ENCODE measurements at regions not wholly inside any gene's neighbourhood (a gene's known extent, or its start where the extent isn't known, plus 50 kb on each side); places are given as distances from the start of the nearest gene placed in this dataset.

- H3K4me3 ChIP-seq (ENCODE audit: low read length): no peak overlapping the region
- H3K4me2 ChIP-seq (ENCODE audit: low read length): no peak overlapping the region
- no peaks in the 10 kb centered on the region for H4K20me1 ChIP-seq (ENCODE audit: insufficient read depth, low read length)
- TF ChIP-seq CTCF (IDR thresholded peaks at IDR 0.05; ENCODE audit: low read depth, low read length): no peak
- no peak for TF ChIP-seq EZH2phosphoT487 (IDR thresholded peaks at IDR 0.05; ENCODE audit: low read depth)
- peaks cover 37% of the 10 kb centered on the region for H3K27me3 ChIP-seq (ENCODE audit: low read depth, low read length)
- H3K36me3 ChIP-seq (replicated peaks; ENCODE audit: low read depth, low read length): no peaks in the 10 kb centered on the region
- H2AFZ ChIP-seq (ENCODE audit: low read depth, low read length): no peak overlapping the region
- no peak overlapping the region for H3K9ac ChIP-seq (ENCODE audit: low read length)
- no peaks in the 10 kb centered on the region for H3K4me1 ChIP-seq (ENCODE audit: low read length)
- no peaks in the 10 kb centered on the region for H3K9me3 ChIP-seq (ENCODE audit: insufficient read depth, low read length)
- H3K79me2 ChIP-seq (ENCODE audit: low read length): no peaks in the 10 kb centered on the region
- H3K27ac ChIP-seq (ENCODE audit: low read length): no peak overlapping the region
Observed at GRCh38 chr11:128045094-128045725, 542.1 kb downstream of the ETS1 start.

GRCh38 chr11:128042290-128042751 is 545.0 kb downstream of the ETS1 start:
- H3K36me3 ChIP-seq (replicated peaks; ENCODE audit: low read depth, low read length): no peaks in the 10 kb centered on the region
- no peaks in the 10 kb centered on the region for H4K20me1 ChIP-seq (ENCODE audit: insufficient read depth, low read length)
- TF ChIP-seq CTCF (IDR thresholded peaks at IDR 0.05; ENCODE audit: low read depth, low read length): no peak
- H3K9me3 ChIP-seq (ENCODE audit: insufficient read depth, low read length): no peaks in the 10 kb centered on the region
- H3K4me1 ChIP-seq (ENCODE audit: low read length): no peaks in the 10 kb centered on the region
- H3K27ac ChIP-seq (ENCODE audit: low read length): no peak overlapping the region
- H3K4me2 ChIP-seq (ENCODE audit: low read length): no peak overlapping the region
- H3K27me3 ChIP-seq (ENCODE audit: low read depth, low read length): peaks cover 37% of the 10 kb centered on the region
- H3K4me3 ChIP-seq (ENCODE audit: low read length): no peak overlapping the region
- H3K79me2 ChIP-seq (ENCODE audit: low read length): no peaks in the 10 kb centered on the region
- no peak overlapping the region for H2AFZ ChIP-seq (ENCODE audit: low read depth, low read length)
- H3K9ac ChIP-seq (ENCODE audit: low read length): no peak overlapping the region

- Histone ChIP-seq H3K4me1 (ENCODE audit: low read length) (no peaks in the 10 kb centered on the region), H3K4me2 (ENCODE audit: low read length) (no peak overlapping the region), H4K20me1 (ENCODE audit: insufficient read depth, low read length) (no peaks in the 10 kb centered on the region), H3K36me3 (replicated peaks; ENCODE audit: low read depth, low read length) (no peaks in the 10 kb centered on the region), H2AFZ (ENCODE audit: low read depth, low read length) (no peak overlapping the region), H3K27me3 (ENCODE audit: low read depth, low read length) (peaks cover 47% of the 10 kb centered on the region), H3K4me3 (ENCODE audit: low read length) (no peak overlapping the region), H3K27ac (ENCODE audit: low read length) (no peak overlapping the region), H3K9ac (ENCODE audit: low read length) (no peak overlapping the region), H3K79me2 (ENCODE audit: low read length) (no peaks in the 10 kb centered on the region), H3K9me3 (ENCODE audit: insufficient read depth, low read length) (no peaks in the 10 kb centered on the region)
- TF ChIP-seq EZH2phosphoT487 (IDR thresholded peaks at IDR 0.05; ENCODE audit: low read depth) (no peak), CTCF (IDR thresholded peaks at IDR 0.05; ENCODE audit: low read depth, low read length) (no peak)
Observed at GRCh38 chr11:128040603-128041002, 546.8 kb downstream of the ETS1 start.

GRCh38 chr11:128039140-128040021 is 548.0 kb downstream of the ETS1 start:
- Histone ChIP-seq H3K36me3 (replicated peaks; ENCODE audit: low read depth, low read length) (no peaks in the 10 kb centered on the region), H3K9me3 (ENCODE audit: insufficient read depth, low read length) (no peaks in the 10 kb centered on the region), H2AFZ (ENCODE audit: low read depth, low read length) (no peak overlapping the region), H3K4me3 (ENCODE audit: low read length) (no peak overlapping the region), H3K4me2 (ENCODE audit: low read length) (no peak overlapping the region), H3K9ac (ENCODE audit: low read length) (no peak overlapping the region), H3K27ac (ENCODE audit: low read length) (no peak overlapping the region), H3K4me1 (ENCODE audit: low read length) (no peaks in the 10 kb centered on the region), H4K20me1 (ENCODE audit: insufficient read depth, low read length) (no peaks in the 10 kb centered on the region), H3K27me3 (ENCODE audit: low read depth, low read length) (peaks cover 50% of the 10 kb centered on the region), H3K79me2 (ENCODE audit: low read length) (no peaks in the 10 kb centered on the region)
- TF ChIP-seq CTCF (IDR thresholded peaks at IDR 0.05; ENCODE audit: low read depth, low read length) (no peak), EZH2phosphoT487 (IDR thresholded peaks at IDR 0.05; ENCODE audit: low read depth) (no peak)

All from OCI-LY3 (cell line).